ENCODE measurements at regions not wholly inside any gene's neighbourhood (a gene's known extent, or its start where the extent isn't known, plus 50 kb on each side); places are given as distances from the start of the nearest gene placed in this dataset.
"Not testable (repeated sequence)": the region's sequence is repeated elsewhere in the genome, so short reads cannot be mapped to it uniquely, and the experiment has no call there.

- TF ChIP-seq HIC1 (tag by site-specific recombination; IDR thresholded peaks at IDR 0.05) (no peak), FEZF1 (tag by site-specific recombination; IDR thresholded peaks at IDR 0.05) (no peak), ZNF19 (tag by site-specific recombination; IDR thresholded peaks at IDR 0.05; ENCODE audit: low read depth) (no peak)
Observed at GRCh38 chr7:67673861-67674260, 677.2 kb downstream of the TYW1 start (continued).

- POLR2A ChIA-PET; H3K36me3 ChIP-seq (ENCODE audit: control insufficient read depth in 2 of 2, insufficient read depth in 1 of 2, low read length in 2 of 2); H3K4me3 ChIP-seq (ENCODE audit: low read depth, low read length); H3K4me1 ChIP-seq (ENCODE audit: control insufficient read depth, insufficient read depth, low read length); CTCF ChIA-PET; H3K27ac ChIP-seq (ENCODE audit: extremely low read depth, low read depth, low read length); H3K9me3 ChIP-seq (ENCODE audit: control insufficient read depth, insufficient read depth, low read depth, low read length): not testable (repeated sequence)
- peak; percentile 63; the same call in 1 of the 2 replicates for TF ChIP-seq ZNF518A (tag by site-specific recombination; conservative IDR thresholded peaks at IDR 0.05; ENCODE audit: low read depth)
- TF ChIP-seq ZNF394 (tag by site-specific recombination; IDR thresholded peaks at IDR 0.05; ENCODE audit: borderline replicate concordance) = peak; percentile 56; the same call in 1 of the 2 replicates
- peak; percentile 37 for TF ChIP-seq ZNF555 (tag by site-specific recombination; conservative IDR thresholded peaks at IDR 0.05)
- TF ChIP-seq ZBTB8A (tag by site-specific recombination; IDR thresholded peaks at IDR 0.05) = 0 out of 2 replicates have a peak, but pooled peaks have one; percentile 20
- TF ChIP-seq ZNF623 (tag by site-specific recombination; IDR thresholded peaks at IDR 0.05) = 0 out of 2 replicates have a peak, but pooled peaks have one; percentile 23
- TF ChIP-seq ZBTB11 (tag by site-specific recombination; conservative IDR thresholded peaks at IDR 0.05; ENCODE audit: low read depth) = 0 out of 2 replicates have a peak, but pooled peaks have one; percentile 27
- TF ChIP-seq ZNF426 (tag by site-specific recombination; IDR thresholded peaks at IDR 0.05) = peak; percentile 34
Observed at GRCh38 chr7:67674862-67675261, 678.2 kb downstream of the TYW1 start.

- Histone ChIP-seq H3K4me3 (ENCODE audit: low read depth, low read length) (no peak overlapping the region), H3K4me1 (ENCODE audit: control insufficient read depth, insufficient read depth, low read length) (no peaks in the 10 kb centered on the region), H3K9me3 (ENCODE audit: control insufficient read depth, insufficient read depth, low read depth, low read length) (no peaks in the 10 kb centered on the region), H3K36me3 (ENCODE audit: control insufficient read depth in 2 of 2, insufficient read depth in 1 of 2, low read length in 2 of 2) (no peaks in the 10 kb centered on the region), H3K27ac (ENCODE audit: extremely low read depth, low read depth, low read length) (no peak overlapping the region)
- POLR2A ChIA-PET = no interaction called here
- CTCF ChIA-PET = no interaction called here
- TF ChIP-seq ZNF654 (tag by site-specific recombination; IDR thresholded peaks at IDR 0.05; ENCODE audit: low read depth) (no peak), MYNN (tag by site-specific recombination; IDR thresholded peaks at IDR 0.05; ENCODE audit: borderline replicate concordance) (no peak), ZNF558 (tag by site-specific recombination; IDR thresholded peaks at IDR 0.05) (no peak), ZNF174 (tag by site-specific recombination; IDR thresholded peaks at IDR 0.05) (no peak), GFI1B (tag by site-specific recombination; IDR thresholded peaks at IDR 0.05) (no peak), BCL11A (tag by site-specific recombination; IDR thresholded peaks at IDR 0.05; ENCODE audit: low read depth) (no peak), ZNF324 (tag by site-specific recombination; IDR thresholded peaks at IDR 0.05) (no peak), ZFP37 (tag by site-specific recombination; IDR thresholded peaks at IDR 0.05) (no peak), ZNF354C (tag by site-specific recombination; IDR thresholded peaks at IDR 0.05; ENCODE audit: borderline replicate concordance, low read depth) (no peak), SP7 (tag by site-specific recombination; IDR thresholded peaks at IDR 0.05) (no peak), ZNF18 (tag by site-specific recombination; IDR thresholded peaks at IDR 0.05) (no peak), ZNF202 (tag by site-specific recombination; IDR thresholded peaks at IDR 0.05; ENCODE audit: borderline replicate concordance) (no peak)
Observed at GRCh38 chr7:67675971-67676370, 679.3 kb downstream of the TYW1 start.

All from HEK293 (cell line).